Astrocyte of the hippocampus (primary cell): ENCODE measurements at regions not wholly inside any gene's neighbourhood (a gene's known extent, or its start where the extent isn't known, plus 50 kb on each side); places are given as distances from the start of the nearest gene placed in this dataset.
"Not testable (repeated sequence)": the region's sequence is repeated elsewhere in the genome, so short reads cannot be mapped to it uniquely, and the experiment has no call there.

Experiments used
- DNase-seq: peaks from one replicate; pipeline ENCODE4 v3.0.0; 2011; ENCODE audit warnings: low read depth, low spot score

DNA sequence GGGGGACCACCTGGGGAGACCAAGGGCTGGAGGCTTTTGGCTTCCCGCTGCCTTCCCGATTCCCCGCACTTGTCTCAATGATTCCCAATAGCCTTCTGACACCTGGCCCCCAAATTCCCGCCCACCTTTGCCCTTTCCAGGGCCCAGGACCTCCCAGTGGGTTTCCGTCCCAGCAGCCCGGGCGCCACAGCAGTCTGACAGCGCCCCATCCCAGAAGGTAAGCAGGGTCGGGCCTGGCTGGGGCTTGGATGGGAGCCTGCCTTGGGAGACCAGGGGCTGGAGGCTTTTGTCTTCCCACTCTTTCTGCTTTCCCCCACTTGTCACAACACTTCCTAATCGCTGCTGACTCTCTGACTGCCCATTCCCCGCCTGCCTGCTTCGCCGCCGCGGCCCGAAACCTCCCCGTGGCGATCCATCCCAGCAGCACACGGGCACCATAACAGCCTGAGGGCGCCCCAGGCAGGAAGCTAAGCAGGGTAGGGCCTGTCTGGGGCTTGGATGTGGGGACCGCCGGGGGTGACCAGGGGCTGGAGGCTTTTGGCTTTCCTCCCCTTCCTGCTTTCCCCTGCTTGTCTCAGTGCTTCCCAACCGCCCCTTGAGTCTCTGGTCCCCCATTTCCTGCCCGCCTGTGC lies 2289.3 kb downstream of the TP53TG3F start:
- no peak for DNase-seq

DNA sequence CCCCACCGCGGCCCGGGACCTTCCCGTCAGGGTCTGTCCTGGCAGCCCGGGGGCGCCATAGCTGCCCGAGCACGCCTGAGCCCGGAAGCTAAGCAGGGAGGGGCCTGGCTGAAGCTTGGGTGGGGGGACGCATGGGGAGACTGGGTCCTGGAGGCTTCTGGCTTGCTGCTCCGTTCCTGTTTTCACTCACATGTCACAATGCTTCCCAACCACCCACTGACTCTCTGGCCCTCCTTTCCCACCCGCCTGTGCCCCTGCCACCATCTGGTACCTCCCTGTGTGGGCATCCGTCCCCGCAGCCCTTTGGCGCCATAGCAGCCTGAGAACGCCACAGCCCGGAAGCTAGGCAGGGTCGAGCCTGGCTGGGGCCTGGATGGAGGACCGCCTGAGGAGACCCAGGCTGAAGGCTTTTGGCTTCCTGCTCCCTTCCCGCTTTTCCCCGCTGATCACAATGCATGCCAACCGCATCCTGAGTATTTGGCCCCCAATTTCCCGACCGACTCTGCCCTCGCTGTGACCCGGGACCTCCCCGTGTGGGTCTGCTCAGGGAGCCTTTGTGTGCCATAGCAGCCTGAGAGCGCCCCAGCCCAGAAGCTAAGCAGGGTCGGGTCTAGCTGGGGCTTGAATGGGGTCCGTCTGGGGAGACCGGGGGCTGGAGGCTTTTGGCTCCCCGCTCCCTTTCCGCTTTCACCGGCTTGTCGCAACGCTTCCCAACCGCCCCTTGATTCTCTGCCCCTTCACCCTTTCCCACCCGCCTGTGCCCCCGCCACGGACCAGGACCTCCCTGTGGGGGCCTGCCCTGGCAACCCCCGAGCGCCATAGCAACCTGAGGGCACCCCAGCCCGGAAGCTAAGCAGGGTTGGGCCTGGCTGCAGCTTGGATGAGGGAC lies 2290.1 kb downstream of the TP53TG3F start:
- no peak for DNase-seq

DNA sequence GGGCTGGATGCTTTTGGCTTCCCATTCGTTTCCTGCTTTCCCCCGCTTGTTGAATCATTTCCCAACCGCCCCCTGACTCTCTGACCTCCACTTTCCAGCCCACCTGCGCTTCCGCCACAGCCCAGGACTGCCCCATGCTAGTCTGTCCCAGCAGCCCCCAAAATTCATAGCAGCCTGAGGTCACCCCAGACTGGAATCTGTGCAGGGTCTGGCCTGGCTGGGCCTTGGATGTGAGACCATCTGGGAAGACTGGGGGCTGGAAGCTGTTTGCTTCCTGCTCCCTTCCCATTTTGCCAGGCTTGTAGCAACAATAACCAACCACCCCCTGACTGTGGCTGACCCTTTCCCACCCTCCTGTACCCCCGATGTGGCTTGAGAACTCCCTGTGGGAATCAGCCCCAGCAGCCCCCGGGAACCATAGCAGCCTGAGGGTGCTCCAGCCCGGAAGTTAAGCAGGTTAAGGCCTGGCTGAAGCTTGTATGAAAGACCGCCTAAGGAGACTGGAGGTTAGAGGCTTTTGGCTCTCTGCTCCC lies 2290.8 kb downstream of the TP53TG3F start:
- no peak for DNase-seq

DNA sequence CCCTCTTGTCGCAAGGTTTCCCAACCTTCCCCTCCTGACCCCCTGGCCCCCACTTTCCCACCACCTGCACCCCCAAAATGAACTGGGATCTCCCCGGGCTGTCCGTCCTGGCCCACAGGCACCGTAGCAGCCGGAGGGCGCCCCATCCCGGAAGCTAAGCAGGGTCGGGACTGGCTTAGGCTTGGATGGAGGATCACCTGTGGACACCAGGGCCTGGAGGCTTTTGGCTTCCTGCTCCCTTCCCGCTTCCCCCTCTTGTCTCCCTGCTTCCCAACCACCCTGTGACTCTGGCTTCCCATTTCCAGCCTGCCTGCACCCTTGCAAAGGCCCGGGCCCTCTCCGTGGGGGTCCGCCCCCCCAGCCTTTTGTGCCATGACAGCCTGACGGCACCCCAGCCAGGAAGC lies 2291.3 kb downstream of the TP53TG3F start:
- no peak for DNase-seq

DNA sequence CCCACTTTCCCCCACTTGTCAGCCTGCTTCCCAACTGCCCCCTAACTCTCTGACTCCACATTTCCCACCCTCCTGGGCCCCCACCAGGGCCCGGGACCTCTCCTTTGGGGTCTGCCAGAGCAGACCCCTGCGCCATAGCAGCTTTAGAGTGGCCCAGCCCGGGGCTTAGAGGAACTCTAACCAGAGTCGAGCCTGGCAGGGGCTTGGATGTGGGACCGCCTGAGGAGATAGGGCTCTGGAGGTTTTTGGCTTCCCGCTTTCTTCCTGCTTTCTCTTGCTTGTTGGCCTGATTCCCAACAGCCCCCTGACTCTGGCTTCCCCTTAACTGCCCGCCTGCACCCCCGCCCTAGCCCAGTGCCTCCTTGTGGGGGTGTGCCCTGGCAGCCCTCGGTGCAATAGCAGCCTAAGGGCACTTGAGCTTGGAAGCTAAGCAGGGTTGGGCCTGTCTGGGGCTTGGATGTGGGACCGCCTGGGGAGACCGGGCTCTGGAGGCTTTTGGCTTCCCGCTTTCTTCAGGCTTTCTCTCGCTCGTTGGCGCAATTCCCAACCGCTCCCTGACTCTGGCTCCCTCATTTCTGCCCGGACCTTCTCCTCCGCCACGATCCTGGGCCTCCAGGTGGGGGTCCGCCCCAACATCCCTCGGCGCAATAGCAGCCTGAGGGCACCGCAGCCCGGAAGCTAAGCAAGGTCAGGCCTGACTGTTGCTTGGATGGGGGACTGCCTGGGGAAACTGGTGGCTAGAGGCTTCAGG lies 2292.0 kb downstream of the TP53TG3F start:
- no peak for DNase-seq

DNA sequence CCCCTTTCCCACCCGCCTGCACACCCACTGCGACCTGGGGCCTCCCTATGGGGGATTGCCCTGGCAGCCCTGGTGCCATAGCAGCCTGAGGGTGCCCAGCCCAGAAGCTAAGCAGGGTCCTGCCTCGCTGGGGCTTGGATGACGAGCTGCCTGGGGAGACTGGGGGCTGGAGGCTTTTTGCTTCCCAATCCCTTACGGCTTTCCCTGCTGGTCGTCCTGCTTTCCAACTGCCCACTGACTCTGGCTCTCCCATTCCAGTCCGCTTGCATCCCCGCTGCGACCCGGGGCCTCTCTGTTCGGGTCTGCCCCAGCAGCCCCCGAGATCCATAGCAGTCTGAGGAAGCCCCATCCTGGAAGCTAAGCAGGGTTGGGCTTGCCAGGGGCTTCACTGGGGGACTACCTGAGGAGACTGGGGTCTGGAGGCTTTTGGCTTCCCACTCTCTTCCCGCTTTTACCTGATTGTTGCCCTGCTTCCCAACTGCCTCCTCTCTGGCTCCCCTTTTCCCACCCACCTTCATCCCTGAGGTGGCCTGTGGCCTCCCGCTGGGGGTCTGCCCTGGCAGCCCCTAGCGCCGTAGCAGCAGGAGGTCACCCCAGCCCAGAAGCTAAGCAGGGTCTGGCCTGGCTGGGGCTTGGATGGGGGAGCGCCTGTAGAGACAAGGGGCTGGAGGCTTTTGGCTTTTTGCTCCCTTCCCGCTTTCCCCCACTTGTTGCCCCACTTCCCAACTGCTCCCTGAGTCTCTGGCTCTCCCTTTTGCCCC lies 2292.8 kb downstream of the TP53TG3F start:
- no peak for DNase-seq

DNA sequence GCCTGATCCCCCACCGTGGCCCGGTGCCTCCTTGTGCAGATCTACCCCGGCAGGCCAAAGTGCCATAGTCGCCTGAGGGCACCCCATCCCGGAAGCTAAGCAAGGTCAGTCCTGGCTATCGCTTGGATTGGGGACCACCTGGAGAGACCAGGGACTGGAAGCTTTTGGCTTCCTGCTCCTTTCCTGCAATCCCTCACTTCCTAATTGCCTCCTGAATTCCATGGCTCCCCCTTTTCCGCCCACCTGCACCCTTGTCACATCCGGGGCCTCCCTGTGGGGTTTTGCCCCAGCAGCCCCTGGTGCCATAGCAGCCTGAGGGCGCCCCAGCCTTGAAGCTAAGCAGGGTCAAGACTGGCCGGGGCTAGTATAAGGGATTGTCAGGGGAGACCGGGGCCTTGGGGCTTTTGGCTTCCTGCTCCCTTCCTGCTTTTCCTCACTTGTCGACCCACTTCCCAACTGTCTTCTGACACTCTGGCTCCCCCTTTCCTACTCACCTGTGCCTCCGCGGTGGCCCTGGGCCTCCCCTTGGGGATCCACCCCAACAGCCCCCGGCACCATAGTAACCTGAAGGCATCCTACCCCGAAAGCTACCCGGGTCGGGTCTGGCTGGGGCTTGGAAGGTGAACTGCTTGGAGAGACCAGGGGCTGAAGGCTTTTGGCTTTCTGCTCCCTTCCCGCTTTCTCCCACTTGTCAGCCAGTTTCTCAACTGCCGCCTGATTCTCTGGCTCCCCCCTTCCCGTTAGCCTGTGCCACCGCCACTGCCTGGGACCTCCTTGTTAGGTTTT lies 2293.6 kb downstream of the TP53TG3F start:
- no peak for DNase-seq

DNA sequence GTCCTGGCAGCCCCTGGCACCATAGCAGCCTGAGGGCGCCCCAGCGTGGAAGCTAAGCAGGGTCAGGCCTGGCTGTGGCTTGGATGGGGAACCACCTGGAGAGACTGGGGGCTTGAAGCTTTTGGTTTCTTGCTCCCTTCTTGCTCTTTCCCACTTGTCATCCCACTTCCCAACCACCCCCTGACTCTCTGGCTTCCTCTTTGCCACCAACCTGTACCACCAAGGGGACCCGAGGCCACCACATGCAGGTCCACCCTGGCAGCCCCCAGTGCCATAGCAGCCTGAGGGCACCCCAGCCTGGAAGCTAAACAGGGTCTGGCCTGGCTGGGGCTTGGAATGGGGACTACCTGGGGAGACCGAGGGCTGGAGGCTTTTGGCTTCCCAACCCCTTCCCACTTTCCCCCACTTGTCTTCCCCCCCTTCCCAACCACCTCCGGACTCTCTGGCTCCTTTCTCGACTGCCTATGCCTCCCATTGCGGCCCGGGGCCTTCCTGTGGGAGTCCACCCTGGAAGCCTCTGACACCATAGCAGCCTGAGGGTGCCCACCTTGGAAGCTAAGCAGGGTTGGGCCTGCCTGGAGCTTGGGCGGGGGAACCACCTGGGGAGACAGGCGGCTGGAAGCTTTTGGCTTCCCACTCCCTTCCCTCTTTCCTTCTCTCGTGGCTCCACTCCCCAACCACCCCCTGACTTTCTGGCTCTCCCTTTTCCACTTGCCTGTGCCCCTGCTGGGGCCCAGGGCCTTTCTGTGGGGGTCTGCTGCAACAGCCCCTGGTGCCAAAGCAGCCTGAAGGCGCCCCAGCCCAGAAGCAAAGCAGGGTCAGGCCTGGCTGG lies 2294.4 kb downstream of the TP53TG3F start:
- no peak for DNase-seq

DNA sequence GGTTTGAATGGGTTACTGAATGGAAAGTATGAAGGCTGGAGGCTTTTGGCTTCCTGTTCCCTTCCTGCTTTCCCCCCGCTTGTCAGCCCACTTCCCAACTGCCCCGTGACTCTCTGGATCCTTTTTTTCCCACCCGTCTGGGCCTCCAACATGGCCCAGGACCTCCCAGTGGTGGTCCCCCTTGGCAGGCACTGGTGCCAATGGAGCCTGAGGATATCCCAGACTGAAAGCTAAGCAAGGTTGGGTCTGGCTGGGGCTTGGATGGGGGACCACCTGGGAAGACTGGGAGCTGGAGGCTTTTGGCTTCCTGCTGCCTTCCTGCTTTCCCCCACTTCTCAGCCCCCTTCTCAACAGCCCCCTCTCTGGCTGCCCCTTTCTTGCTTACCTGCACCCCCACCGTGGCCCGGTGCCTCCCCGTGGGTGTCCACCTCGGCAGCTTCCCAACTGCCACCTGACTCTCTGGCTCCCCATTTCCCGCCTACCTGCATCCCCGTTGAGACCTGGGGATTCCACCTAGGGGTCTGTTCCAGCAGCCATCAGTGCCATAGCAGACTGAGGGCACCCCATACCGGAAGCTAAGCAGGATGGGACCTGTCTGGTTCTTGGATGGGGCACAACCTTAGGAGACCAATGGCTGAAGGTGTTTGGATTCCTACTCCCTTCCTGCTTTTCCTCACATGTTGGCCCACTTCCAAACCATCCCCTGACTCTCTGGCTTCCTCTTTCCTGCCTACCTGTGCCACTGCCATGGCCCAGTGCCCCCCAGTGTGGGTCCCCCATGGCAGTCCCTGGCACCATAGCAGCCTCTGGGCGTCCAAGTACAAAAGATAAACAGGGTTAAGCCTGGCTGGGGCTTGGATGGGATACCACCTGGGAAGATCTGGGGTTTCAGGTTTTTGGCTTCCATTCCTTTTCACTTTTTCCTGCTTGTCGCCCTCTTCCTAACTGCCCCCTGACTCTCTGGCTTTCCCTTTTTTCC lies 2295.3 kb downstream of the TP53TG3F start:
- no peak for DNase-seq

DNA sequence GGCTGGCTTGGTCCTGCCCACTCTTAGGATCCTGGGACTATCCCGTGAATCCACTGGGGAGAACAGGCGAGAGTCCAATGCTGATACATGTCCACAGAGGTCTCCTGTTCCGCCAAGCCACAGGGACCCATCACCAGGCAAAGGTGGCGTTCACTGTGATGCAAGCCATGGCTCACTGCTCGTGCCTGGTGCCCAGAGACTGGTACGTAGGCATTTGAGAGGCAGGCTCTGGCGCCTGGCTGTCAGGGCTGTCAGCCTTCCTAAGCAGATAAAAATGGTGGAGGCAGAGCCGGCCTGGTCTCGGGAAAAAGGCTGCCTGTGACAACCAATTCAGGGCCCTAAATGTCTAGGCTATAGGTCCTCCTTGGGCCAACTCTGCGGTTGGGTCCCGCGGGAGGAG lies 2329.0 kb downstream of the TP53TG3F start:
- no peak for DNase-seq

DNA sequence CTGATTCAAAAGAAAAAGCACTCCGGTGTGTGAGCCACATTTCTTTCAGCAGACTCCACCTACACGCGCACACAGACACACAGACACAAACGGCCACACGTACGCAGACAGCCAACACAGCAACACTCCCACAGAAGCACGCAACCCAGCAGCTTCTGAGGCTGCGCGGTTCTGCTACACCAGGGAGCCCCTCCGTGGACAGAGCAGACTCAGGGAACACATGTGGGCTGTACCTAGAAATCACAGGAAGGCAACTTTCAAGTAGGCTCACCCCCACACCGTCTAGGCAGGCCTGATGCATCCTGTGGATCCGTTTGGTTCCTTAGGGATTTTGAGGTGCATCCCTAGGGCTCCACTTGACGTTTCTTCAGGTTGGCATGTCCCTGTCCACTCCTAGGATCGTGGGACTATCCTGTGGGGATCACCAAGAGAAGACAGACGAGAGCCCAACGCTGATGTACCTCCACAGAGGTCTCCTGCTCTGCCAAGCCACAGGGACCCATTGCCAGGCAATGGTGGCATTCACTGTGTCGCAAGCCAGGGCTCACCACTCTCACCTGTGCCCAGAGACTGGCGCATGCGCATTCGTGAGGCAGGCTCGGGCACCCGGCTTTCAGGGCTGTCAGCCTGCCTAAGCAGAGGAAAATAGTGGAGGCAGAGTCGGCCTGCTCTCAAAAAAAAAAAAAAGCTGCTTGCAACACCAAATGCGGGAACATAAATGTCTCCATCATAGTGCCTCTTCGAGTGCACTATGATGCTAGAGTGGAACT lies 2333.3 kb downstream of the TP53TG3F start:
- no peak for DNase-seq

DNA sequence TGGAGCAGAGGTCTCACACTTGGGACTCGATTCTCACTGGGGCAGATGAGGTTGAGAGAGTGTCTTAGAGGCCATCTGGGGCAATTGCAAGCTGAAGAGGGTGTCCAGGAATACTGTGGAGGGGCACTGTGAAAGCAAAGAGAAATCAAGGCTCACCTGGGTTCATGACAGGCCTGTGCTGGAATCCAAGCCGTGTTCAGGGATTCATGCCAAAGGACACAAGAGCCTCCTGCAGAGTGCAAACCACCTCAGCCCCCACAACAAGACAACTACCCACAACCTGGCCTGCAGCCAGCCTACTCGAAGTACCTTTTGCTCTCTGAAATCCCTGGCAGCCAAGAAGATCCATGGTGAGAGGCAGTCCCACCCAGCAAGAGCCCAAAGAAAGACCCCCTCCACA lies 2334.2 kb downstream of the TP53TG3F start:
- DNase-seq: no peak

DNA sequence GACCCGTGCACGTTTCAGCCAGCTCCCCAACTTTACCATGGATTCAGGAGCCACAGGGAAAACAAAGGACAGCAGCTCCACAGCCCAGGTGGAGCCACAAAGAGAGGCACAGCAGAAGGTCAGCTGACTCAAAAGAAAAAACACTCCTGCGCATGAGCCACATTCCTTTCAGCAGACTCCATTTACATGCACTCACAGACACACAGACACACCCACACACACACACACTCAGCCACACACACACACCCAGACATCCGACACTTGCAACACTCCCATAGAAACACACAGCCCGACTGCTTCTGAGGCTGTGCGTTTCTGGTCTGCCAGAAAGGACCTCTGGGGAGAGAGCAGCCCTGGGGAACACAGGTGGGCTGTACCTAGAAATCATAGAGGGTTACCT lies 2335.5 kb downstream of the TP53TG3F start:
- no peak for DNase-seq

DNA sequence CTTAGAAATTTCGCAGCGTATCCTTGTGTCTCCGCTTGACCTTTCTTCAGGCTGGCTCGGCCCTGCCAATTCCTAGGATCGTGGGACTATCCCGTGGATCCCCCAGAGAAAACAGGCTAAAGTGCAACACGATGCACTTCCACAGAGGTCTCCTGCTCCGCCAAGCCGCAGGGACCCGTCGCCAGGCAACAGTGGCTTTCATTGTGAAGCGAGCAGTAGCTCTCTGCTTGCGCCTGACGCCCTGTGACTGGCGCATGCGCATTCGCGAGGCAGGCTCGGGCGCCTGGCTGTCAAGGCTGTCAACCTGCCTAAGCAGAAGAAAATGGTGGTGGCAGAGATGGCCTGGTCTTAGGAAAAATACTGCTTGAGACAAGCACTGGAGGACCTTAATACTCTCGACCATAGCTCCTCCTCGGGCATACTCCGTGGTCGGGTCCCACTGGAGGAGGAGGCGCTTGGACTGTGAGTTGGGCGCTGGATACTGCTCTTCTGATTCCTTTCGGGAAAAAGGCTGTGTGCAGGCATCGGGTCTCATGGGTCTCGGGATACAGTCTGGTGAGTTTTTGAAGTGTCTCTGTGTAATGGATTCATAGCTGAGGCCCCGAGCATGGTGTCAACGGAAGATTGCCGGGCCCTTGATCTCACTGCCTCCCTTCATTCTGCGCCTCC lies 2336.1 kb downstream of the TP53TG3F start:
- no peak for DNase-seq

DNA sequence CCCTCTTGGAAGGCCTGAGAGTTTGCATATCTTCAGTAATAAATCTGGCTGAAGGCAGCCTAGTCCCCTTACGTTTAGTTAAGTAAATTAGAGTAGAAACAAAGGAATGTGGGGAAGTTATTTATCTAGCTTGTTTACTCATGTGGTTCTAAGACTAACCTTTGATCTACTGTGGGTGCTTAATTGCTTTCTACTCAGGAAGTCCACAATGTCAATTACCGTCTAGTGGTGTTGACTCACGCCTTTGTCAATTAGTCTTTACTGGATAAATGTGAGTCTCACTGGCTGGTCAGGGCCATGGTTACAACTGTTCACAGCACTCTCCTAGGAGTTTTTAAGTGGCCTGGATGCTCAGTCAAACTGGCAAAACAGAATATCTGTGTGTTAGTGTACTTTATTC lies 2338.4 kb downstream of the TP53TG3F start:
- no peak for DNase-seq

DNA sequence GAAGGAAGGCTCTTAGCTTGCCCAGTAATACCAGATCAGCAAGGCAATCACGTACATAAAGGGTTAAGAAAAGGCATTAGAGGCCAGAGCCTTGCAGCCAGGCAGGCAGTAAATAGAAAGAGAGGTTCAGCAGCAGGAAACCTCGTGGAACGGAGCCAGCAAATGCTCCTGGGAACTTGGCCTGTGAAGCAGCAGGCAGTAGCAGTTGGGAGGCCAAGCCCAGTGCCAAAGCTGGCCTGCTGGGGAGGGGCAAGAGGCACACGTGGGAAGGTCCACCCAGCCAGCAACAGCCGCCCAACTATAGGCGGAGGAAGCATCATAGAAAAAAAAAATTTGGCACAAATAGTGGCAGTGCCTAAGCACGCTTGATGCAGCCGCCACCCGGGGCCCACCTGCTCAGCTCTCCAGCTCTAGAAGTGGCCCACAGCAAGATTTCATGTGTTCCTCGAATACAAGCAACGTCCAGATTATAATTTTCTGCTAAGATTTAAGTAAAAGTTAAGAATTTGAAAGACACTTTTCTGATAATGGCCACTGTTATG lies 2339.5 kb downstream of the TP53TG3F start:
- DNase-seq: no peak

DNA sequence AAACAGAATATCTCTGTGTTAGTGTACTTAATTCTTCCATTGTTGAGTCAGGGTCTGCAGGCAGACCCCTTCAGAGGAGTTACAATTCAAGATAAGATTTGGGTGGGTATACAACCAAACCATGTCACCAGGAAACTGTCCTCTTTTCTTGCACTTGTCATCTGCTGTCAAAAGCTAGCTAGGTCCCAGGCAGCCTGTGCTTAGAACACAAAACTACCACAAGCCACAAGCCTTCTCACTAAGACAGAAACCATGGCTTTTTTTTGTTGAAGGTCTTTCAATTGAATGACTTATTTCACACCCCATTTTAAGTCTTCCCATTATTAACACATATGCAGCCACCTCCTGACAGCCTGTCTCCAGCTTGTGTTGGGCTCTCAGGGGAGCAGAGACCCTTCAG lies 2345.1 kb downstream of the TP53TG3F start:
- not testable (repeated sequence) for DNase-seq
